Glutamatergic neuron (in vitro differentiated cells): ENCODE measurements at regions not wholly inside any gene's neighbourhood (a gene's known extent, or its start where the extent isn't known, plus 50 kb on each side); places are given as distances from the start of the nearest gene placed in this dataset.

ENCODE experiments used
- DNase-seq: peaks from one replicate; pipeline ENCODE4 v3.0.0; 2022
- H3K27ac Mint-ChIP-seq: one replicate; pipeline ENCODE4 v1.8.0; 2020; ENCODE audit warnings: mild to moderate bottlenecking, mixed read lengths, inconsistent platforms; ENCODE audit not compliant: unreplicated experiment
- H3K27me3 Mint-ChIP-seq: one replicate; pipeline ENCODE4 v1.8.0; 2020; ENCODE audit warnings: mild to moderate bottlenecking, moderate library complexity, mixed read lengths, inconsistent platforms; ENCODE audit not compliant: unreplicated experiment
- H3K36me3 Mint-ChIP-seq: one replicate; pipeline ENCODE4 v1.8.0; 2020; ENCODE audit warnings: mild to moderate bottlenecking, mixed read lengths, inconsistent platforms; ENCODE audit not compliant: unreplicated experiment
- H3K4me1 Mint-ChIP-seq: one replicate; pipeline ENCODE4 v1.8.0; 2020; ENCODE audit warnings: mild to moderate bottlenecking, low read depth, mixed read lengths, inconsistent platforms; ENCODE audit not compliant: unreplicated experiment
- H3K4me3 Mint-ChIP-seq: one replicate; pipeline ENCODE4 v1.8.0; 2020; ENCODE audit warnings: mild to moderate bottlenecking, mixed read lengths, inconsistent platforms; ENCODE audit not compliant: unreplicated experiment
- H3K9me3 Mint-ChIP-seq: one replicate; pipeline ENCODE4 v1.8.0; 2020; ENCODE audit warnings: mild to moderate bottlenecking, moderate library complexity, mixed read lengths, inconsistent platforms; ENCODE audit not compliant: unreplicated experiment
- TF ChIP-seq, protein P1 (sequence below): fragments of 200-600 bp; sonication (generic); IDR thresholded peaks from one replicate; pipeline ENCODE4 v1.5.0; 2021; ENCODE audit not compliant: partially characterized antibody, unreplicated experiment

DNA sequence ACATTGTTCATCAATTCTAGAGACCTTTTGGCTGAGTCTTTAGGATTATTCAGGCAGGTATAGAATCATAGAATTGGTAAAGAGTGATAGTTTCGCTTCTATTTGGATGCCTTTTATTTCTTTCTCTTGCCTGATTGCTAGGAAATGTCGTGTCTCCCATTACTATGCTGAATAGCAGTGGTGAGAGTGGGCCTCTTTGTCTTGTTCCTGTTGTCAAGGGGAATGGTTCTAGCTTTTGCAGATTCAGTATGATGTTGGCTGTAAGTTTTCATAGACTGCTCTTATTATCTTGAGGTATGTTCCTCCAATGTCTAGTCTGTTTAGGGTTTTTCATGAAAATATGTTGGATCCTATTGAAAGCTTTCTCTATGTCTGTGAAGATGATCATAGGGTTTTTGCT, 200.2 kb upstream of the PABPC4L start:
- no peak for DNase-seq
- H3K27me3 Mint-ChIP-seq = peaks cover 2% of the 10 kb centered on the region
- H3K4me3 Mint-ChIP-seq = no peak overlapping the region
- no peaks in the 10 kb centered on the region for H3K36me3 Mint-ChIP-seq
- no peak overlapping the region for H3K27ac Mint-ChIP-seq
- no peaks in the 10 kb centered on the region for H3K9me3 Mint-ChIP-seq
- no peaks in the 10 kb centered on the region for H3K4me1 Mint-ChIP-seq
- TF ChIP-seq, protein P1, sequence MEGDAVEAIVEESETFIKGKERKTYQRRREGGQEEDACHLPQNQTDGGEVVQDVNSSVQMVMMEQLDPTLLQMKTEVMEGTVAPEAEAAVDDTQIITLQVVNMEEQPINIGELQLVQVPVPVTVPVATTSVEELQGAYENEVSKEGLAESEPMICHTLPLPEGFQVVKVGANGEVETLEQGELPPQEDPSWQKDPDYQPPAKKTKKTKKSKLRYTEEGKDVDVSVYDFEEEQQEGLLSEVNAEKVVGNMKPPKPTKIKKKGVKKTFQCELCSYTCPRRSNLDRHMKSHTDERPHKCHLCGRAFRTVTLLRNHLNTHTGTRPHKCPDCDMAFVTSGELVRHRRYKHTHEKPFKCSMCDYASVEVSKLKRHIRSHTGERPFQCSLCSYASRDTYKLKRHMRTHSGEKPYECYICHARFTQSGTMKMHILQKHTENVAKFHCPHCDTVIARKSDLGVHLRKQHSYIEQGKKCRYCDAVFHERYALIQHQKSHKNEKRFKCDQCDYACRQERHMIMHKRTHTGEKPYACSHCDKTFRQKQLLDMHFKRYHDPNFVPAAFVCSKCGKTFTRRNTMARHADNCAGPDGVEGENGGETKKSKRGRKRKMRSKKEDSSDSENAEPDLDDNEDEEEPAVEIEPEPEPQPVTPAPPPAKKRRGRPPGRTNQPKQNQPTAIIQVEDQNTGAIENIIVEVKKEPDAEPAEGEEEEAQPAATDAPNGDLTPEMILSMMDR = no peak

DNA sequence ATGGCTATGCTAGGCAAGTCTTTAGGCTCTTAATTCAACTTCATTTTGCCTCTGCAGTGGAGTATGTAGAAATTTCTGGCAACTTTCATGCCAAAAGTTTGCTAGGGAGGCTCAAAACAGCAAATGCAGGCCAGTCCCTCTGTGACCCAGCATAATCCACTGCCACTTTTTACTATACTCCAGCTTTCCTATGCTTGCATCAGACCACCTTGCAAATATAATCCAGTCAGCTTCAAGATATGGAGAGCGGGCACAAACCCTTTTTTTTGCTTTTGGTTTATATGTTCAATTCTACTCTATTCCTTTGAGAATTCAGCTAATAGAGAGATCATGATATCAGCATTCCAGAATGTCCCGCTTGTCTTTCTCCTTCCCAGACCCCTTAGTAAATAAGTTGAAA, 192.0 kb upstream of the PABPC4L start:
- no peak for DNase-seq
- H3K27me3 Mint-ChIP-seq = peaks cover 2% of the 10 kb centered on the region
- H3K4me1 Mint-ChIP-seq = no peaks in the 10 kb centered on the region
- H3K4me3 Mint-ChIP-seq = no peak overlapping the region
- no peak overlapping the region for H3K27ac Mint-ChIP-seq
- no peaks in the 10 kb centered on the region for H3K36me3 Mint-ChIP-seq
- H3K9me3 Mint-ChIP-seq = no peaks in the 10 kb centered on the region
- TF ChIP-seq, protein P1 = no peak

DNA sequence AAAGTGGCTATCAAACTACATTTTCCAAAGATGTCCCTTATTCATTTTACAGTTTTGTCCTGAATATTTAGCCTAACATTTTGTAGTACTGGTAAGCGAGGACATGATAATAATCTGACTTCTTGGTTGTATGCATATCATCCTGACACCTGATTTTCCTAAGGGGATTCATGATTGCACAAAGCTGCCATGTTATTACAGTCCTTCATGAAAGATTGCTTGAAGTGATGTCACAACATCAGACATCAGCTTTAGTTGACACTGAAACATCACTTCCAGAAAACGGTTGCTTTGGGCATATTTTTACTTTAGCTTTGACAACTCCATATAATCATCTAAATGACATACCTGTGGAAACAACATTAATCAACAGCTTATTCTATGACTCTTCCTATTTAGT, 188.7 kb upstream of the PABPC4L start:
- H3K36me3 Mint-ChIP-seq = no peaks in the 10 kb centered on the region
- no peaks in the 10 kb centered on the region for H3K9me3 Mint-ChIP-seq
- TF ChIP-seq, protein P1 = no peak
- no peak for DNase-seq
- no peak overlapping the region for H3K4me3 Mint-ChIP-seq
- H3K27me3 Mint-ChIP-seq = no peaks in the 10 kb centered on the region
- no peaks in the 10 kb centered on the region for H3K4me1 Mint-ChIP-seq
- no peak overlapping the region for H3K27ac Mint-ChIP-seq

DNA sequence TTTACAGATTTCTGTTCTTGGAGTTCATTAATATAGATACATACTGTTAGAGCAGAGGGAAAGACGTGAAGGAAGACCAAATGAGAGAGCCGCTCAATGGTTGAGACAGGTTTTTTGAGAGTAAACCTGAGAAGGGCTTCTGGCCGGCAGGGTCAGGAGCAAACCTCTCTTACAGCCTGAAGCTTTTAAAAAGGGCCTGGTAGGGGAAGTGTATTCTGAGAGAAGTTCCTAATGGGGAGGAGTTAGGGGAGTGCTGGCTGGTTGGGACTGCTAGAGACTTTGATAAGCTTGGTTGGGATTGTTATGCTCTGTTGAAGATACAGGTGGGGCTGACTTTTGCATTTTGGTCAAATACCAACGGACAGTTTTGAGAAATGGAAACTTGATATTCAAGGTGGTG, 186.8 kb upstream of the PABPC4L start:
- Mint-ChIP-seq H3K27ac (no peak overlapping the region), H3K9me3 (no peaks in the 10 kb centered on the region)

DNA sequence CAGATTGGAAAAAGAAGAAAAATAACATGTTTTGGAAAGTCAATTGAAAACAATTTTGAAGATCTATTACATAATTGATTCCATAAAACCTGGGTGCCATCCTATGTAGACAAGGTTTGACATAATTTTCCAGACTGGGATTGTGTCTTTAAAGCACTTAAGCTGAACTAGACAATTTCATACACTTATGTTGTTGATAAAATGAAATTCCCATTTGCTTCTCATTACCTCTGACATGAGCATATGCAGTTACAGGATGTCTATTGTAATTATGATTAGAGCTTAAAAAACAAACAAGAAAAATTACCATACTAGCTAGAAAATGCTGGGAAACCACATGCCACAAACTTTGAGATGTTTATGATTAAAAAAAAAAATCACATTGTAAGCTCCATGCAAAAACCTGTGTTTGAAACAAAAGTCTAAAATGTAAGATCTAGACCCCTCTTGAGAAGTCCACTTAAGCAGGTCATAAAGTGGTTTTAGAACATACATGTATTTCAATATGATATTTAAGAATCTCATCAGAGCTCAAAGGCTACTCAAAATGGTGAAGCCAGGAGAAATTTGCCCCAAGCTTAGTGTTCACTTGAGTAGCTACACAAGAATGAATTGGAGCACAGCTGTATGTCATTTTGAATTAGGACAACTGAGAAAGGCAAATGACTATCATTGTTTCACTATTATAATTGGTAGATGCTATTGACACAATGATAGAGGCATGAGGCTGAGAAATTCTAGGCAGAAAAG, 181.1 kb upstream of the PABPC4L start:
- H3K4me3 Mint-ChIP-seq = no peak overlapping the region
- H3K36me3 Mint-ChIP-seq = no peaks in the 10 kb centered on the region
- H3K27ac Mint-ChIP-seq = no peak overlapping the region
- H3K4me1 Mint-ChIP-seq = no peaks in the 10 kb centered on the region
- DNase-seq = no peak
- TF ChIP-seq, protein P1 = no peak
- H3K27me3 Mint-ChIP-seq = no peaks in the 10 kb centered on the region
- H3K9me3 Mint-ChIP-seq = no peaks in the 10 kb centered on the region

More for the DNA sequence above, 186.8 kb upstream of the PABPC4L start:
- Mint-ChIP-seq H3K36me3 (no peaks in the 10 kb centered on the region), H3K27me3 (no peaks in the 10 kb centered on the region), H3K4me1 (no peaks in the 10 kb centered on the region), H3K4me3 (no peak overlapping the region)
- TF ChIP-seq, protein P1 = no peak
- DNase-seq = no peak
